WTC11 (cell line): ENCODE measurements at regions not wholly inside any gene's neighbourhood (a gene's known extent, or its start where the extent isn't known, plus 50 kb on each side); places are given as distances from the start of the nearest gene placed in this dataset.

Experiments
- ATAC-seq: fragments of 200-7000 bp; cut with Tn5 transposase; 2 replicates; pipeline ENCODE4 v1.10.0; 2021; ENCODE audit warnings: mild to moderate bottlenecking, moderate library complexity
- CTCF ChIA-PET: fragments of 300-600 bp; sonication (Branson Sonifier 250); formaldehyde crosslinking; loops from one replicate; lab custom pipeline; 2021; ENCODE audit warnings: antibody characterized with exemption; lab: Charles Lee
- POLR2A ChIA-PET: fragments of 350-600 bp; sonication (Branson Sonifier 250); formaldehyde crosslinking; loops from one replicate; lab custom pipeline; 2021; ENCODE audit warnings: antibody characterized with exemption; lab: Charles Lee
- DNase-seq: peaks from one replicate; pipeline ENCODE4 v3.0.0; 2021; ENCODE audit warnings: low spot score
- H3K27ac Mint-ChIP-seq: 2 replicates; pipeline ENCODE4 v1.8.0; 2021; ENCODE audit warnings: mixed read lengths
- H3K27me3 Mint-ChIP-seq: 2 replicates; pipeline ENCODE4 v1.8.0; 2021; ENCODE audit warnings: low read depth, mild to moderate bottlenecking, moderate library complexity, mixed read lengths
- H3K36me3 Mint-ChIP-seq: 2 replicates; pipeline ENCODE4 v1.8.0; 2021; ENCODE audit warnings: mixed read lengths
- H3K4me1 Mint-ChIP-seq: 2 replicates; pipeline ENCODE4 v1.8.0; 2022; ENCODE audit warnings: mixed read lengths
- H3K4me3 Mint-ChIP-seq: 2 replicates; pipeline ENCODE4 v1.8.0; 2021; ENCODE audit warnings: mild to moderate bottlenecking, moderate library complexity, mixed read lengths
- H3K9me3 Mint-ChIP-seq: 2 replicates; pipeline ENCODE4 v1.8.0; 2021; ENCODE audit warnings: mixed read lengths
- AR ChIP-seq: fragments of 250-450 bp; sonication (Bioruptor Pico); IDR thresholded peaks from 2 replicates; pipeline ENCODE4 v1.9.0; 2021; ENCODE audit warnings: mild to moderate bottlenecking
- CBFB ChIP-seq: sonication (generic); formaldehyde crosslinking; IDR thresholded peaks from 2 replicates; pipeline ENCODE4 v1.8.1; 2022; ENCODE audit warnings: mild to moderate bottlenecking, low read depth, missing genetic modification reagents
- E2F4 ChIP-seq: sonication (generic); formaldehyde crosslinking; IDR thresholded peaks from 2 replicates; pipeline ENCODE4 v1.8.1; 2022; ENCODE audit warnings: low read depth, mild to moderate bottlenecking, moderate library complexity, missing genetic modification reagents, borderline replicate concordance
- ETV6 ChIP-seq: sonication (generic); formaldehyde crosslinking; IDR thresholded peaks from 2 replicates; pipeline ENCODE4 v1.8.1; 2022; ENCODE audit warnings: mild to moderate bottlenecking, missing genetic modification reagents
- GTF2I ChIP-seq: fragments of 250-450 bp; sonication (Bioruptor Pico); conservative IDR thresholded peaks from 2 replicates; pipeline ENCODE4 v1.4.0; 2021; ENCODE audit warnings: mild to moderate bottlenecking
- HMGA2 ChIP-seq: fragments of 250-450 bp; sonication (Bioruptor Pico); IDR thresholded peaks from 2 replicates; pipeline ENCODE4 v1.4.0; 2021; ENCODE audit warnings: mild to moderate bottlenecking, moderate library complexity
- KAT7 ChIP-seq: sonication (generic); formaldehyde crosslinking; IDR thresholded peaks from 2 replicates; pipeline ENCODE4 v1.8.1; 2023; ENCODE audit warnings: missing genetic modification reagents, mild to moderate bottlenecking, borderline replicate concordance
- MLX ChIP-seq: sonication (generic); formaldehyde crosslinking; IDR thresholded peaks from 2 replicates; pipeline ENCODE4 v1.8.1; 2023; ENCODE audit warnings: mild to moderate bottlenecking, missing genetic modification reagents, moderate library complexity
- NR1H2 ChIP-seq: sonication (generic); formaldehyde crosslinking; IDR thresholded peaks from 2 replicates; pipeline ENCODE4 v1.9.0; 2021; ENCODE audit warnings: mild to moderate bottlenecking, moderate library complexity, missing genetic modification reagents
- RORB ChIP-seq: fragments of 250-450 bp; sonication (Bioruptor Pico); IDR thresholded peaks from 2 replicates; pipeline ENCODE4 v1.9.0; 2021; ENCODE audit warnings: mild to moderate bottlenecking
- SOX15 ChIP-seq: fragments of 250-450 bp; sonication (Bioruptor Pico); IDR thresholded peaks from 2 replicates; pipeline ENCODE4 v1.9.0; 2021; ENCODE audit warnings: mild to moderate bottlenecking
- ZMAT4 ChIP-seq: fragments of 250-450 bp; sonication (Bioruptor Pico); IDR thresholded peaks from 2 replicates; pipeline ENCODE4 v1.9.0; 2021; ENCODE audit warnings: mild to moderate bottlenecking
- ZNF121 ChIP-seq: sonication (generic); formaldehyde crosslinking; IDR thresholded peaks from 2 replicates; pipeline ENCODE4 v1.8.0; 2023; ENCODE audit warnings: missing genetic modification reagents
- ZNF396 ChIP-seq: fragments of 250-450 bp; sonication (Bioruptor Pico); IDR thresholded peaks from 2 replicates; pipeline ENCODE4 v1.8.0; 2021; ENCODE audit warnings: mild to moderate bottlenecking, moderate library complexity, borderline replicate concordance
- ZNF423 ChIP-seq: fragments of 250-450 bp; sonication (Bioruptor Pico); IDR thresholded peaks from 2 replicates; pipeline ENCODE4 v2.1.2; 2022; ENCODE audit warnings: mild to moderate bottlenecking, moderate library complexity
- ZNF425 ChIP-seq: fragments of 250-450 bp; sonication (Bioruptor Pico); conservative IDR thresholded peaks from 2 replicates; pipeline ENCODE4 v1.9.0; 2021; ENCODE audit warnings: mild to moderate bottlenecking
- TF ChIP-seq, protein P1 (sequence below): sonication (generic); formaldehyde crosslinking; IDR thresholded peaks from 2 replicates; pipeline ENCODE4 v1.8.0; 2023; ENCODE audit warnings: missing genetic modification reagents, mild to moderate bottlenecking, borderline replicate concordance
- TF ChIP-seq, protein P2 (sequence below): fragments of 250-450 bp; sonication (Bioruptor Pico); IDR thresholded peaks from 2 replicates; pipeline ENCODE4 v1.9.0; 2021; ENCODE audit warnings: mild to moderate bottlenecking, borderline replicate concordance

DNA sequence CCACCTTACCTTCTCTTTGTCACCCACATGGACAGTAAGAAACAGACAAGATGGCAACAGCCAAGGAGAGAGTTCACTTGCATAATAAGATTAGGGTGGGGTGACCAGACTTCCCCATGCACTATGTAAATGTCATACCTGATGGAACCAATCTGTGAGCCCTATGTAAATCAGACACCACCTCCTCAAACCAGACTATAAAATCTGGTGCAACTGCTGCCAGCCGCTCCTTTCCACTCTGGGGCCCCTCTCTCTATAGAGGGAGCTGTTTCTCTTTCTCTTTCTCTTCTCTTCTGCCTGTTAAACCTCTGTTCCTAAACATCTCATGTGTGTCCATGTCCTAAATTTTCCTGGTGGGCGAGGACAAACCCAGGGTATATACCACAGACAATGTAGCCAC lies 405.5 kb upstream of the CNTN4 start:
- Mint-ChIP-seq H3K36me3 (peaks cover 66% of the 10 kb centered on the region), H3K9me3 (peaks cover 79% of the 10 kb centered on the region), H3K4me1 (no peaks in the 10 kb centered on the region), H3K27me3 (peaks cover 3% of the 10 kb centered on the region; the same call in 1 of the 2 replicates), H3K27ac (no peak overlapping the region), H3K4me3 (no peak overlapping the region)
- TF ChIP-seq ZNF425 (CRISPR knock-in tag) (no peak), CBFB (CRISPR knock-in tag) (no peak), E2F4 (CRISPR knock-in tag) (no peak), ZNF396 (CRISPR knock-in tag) (no peak), ZNF423 (no peak), ETV6 (CRISPR knock-in tag) (no peak), MLX (CRISPR knock-in tag) (no peak), AR (no peak), GTF2I (CRISPR knock-in tag) (no peak), ZMAT4 (CRISPR knock-in tag) (no peak), SOX15 (CRISPR knock-in tag) (no peak), RORB (CRISPR knock-in tag) (no peak), HMGA2 (CRISPR knock-in tag) (no peak), ZNF121 (CRISPR knock-in tag) (no peak), NR1H2 (no peak), KAT7 (no peak)
- TF ChIP-seq, protein P1, sequence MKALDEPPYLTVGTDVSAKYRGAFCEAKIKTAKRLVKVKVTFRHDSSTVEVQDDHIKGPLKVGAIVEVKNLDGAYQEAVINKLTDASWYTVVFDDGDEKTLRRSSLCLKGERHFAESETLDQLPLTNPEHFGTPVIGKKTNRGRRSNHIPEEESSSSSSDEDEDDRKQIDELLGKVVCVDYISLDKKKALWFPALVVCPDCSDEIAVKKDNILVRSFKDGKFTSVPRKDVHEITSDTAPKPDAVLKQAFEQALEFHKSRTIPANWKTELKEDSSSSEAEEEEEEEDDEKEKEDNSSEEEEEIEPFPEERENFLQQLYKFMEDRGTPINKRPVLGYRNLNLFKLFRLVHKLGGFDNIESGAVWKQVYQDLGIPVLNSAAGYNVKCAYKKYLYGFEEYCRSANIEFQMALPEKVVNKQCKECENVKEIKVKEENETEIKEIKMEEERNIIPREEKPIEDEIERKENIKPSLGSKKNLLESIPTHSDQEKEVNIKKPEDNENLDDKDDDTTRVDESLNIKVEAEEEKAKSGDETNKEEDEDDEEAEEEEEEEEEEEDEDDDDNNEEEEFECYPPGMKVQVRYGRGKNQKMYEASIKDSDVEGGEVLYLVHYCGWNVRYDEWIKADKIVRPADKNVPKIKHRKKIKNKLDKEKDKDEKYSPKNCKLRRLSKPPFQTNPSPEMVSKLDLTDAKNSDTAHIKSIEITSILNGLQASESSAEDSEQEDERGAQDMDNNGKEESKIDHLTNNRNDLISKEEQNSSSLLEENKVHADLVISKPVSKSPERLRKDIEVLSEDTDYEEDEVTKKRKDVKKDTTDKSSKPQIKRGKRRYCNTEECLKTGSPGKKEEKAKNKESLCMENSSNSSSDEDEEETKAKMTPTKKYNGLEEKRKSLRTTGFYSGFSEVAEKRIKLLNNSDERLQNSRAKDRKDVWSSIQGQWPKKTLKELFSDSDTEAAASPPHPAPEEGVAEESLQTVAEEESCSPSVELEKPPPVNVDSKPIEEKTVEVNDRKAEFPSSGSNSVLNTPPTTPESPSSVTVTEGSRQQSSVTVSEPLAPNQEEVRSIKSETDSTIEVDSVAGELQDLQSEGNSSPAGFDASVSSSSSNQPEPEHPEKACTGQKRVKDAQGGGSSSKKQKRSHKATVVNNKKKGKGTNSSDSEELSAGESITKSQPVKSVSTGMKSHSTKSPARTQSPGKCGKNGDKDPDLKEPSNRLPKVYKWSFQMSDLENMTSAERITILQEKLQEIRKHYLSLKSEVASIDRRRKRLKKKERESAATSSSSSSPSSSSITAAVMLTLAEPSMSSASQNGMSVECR = no peak
- TF ChIP-seq, protein P2, sequence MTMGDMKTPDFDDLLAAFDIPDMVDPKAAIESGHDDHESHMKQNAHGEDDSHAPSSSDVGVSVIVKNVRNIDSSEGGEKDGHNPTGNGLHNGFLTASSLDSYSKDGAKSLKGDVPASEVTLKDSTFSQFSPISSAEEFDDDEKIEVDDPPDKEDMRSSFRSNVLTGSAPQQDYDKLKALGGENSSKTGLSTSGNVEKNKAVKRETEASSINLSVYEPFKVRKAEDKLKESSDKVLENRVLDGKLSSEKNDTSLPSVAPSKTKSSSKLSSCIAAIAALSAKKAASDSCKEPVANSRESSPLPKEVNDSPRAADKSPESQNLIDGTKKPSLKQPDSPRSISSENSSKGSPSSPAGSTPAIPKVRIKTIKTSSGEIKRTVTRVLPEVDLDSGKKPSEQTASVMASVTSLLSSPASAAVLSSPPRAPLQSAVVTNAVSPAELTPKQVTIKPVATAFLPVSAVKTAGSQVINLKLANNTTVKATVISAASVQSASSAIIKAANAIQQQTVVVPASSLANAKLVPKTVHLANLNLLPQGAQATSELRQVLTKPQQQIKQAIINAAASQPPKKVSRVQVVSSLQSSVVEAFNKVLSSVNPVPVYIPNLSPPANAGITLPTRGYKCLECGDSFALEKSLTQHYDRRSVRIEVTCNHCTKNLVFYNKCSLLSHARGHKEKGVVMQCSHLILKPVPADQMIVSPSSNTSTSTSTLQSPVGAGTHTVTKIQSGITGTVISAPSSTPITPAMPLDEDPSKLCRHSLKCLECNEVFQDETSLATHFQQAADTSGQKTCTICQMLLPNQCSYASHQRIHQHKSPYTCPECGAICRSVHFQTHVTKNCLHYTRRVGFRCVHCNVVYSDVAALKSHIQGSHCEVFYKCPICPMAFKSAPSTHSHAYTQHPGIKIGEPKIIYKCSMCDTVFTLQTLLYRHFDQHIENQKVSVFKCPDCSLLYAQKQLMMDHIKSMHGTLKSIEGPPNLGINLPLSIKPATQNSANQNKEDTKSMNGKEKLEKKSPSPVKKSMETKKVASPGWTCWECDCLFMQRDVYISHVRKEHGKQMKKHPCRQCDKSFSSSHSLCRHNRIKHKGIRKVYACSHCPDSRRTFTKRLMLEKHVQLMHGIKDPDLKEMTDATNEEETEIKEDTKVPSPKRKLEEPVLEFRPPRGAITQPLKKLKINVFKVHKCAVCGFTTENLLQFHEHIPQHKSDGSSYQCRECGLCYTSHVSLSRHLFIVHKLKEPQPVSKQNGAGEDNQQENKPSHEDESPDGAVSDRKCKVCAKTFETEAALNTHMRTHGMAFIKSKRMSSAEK (CRISPR knock-in tag) = no peak
- ATAC-seq (no peak), DNase-seq (no peak)
- CTCF ChIA-PET = no interaction called here
- POLR2A ChIA-PET = no interaction called here
